Left hindlimb (tissue), 1 donor: ENCODE measurements at regions not wholly inside any gene's neighbourhood (a gene's known extent, or its start where the extent isn't known, plus 50 kb on each side); places are given as distances from the start of the nearest gene placed in this dataset.

Experiments
- DNase-seq: peaks from one replicate; pipeline ENCODE4 v3.0.0-alpha.2; 2018

- no peak for DNase-seq
Measured at GRCh38 chr5:73395256-73395655, 53.3 kb downstream of the FOXD1 start.

DNA sequence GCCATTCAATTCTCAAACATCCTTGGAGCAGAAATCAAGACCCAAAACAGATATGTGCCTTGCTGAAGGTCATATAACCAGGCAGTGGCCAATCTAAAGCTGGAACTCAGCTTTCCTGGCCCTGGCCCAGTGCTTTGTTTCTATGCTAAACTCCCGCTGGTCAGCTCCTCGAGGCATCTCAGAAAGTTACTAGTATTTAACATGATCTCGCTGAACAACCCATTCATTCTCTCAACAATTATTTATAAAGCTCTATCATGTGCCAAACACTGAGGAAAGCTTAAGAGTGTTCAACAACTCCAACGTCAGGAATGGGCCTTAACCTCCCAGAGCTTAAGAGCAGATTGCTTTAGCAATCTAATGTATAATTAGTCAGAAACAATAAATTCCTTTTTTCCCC lies 54.0 kb downstream of the FOXD1 start:
- DNase-seq, result no peak

GRCh38 chr5:73393611-73394489 lies 54.7 kb downstream of the FOXD1 start:
- no peak for DNase-seq

- no peak for DNase-seq
Measured at GRCh38 chr5:73392775-73393174, 55.8 kb downstream of the FOXD1 start.

DNA sequence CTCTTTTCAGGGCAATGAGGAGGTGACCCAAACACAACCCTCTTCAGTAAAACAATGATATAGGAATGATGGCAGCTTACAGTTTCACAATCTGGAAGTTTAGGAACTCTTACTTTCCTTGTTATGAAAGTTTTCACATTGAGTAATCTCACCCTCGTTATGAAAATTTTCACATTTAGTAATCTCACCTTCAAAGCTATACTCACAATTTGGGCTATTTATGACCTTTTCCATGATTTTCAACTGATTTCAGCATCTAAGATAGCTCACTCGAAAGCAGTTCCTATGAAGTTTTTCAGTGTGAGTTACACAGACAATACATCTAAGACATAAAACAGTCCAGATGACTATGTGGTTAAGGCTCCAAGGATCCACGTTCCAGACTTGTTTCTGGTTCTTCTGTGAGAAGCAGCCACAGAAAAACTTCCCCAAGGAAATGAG lies 57.1 kb downstream of the FOXD1 start:
- DNase-seq, result no peak

GRCh38 chr5:73390972-73391371 lies 57.6 kb downstream of the FOXD1 start:
- DNase-seq, result no peak

GRCh38 chr5:73388740-73389139 lies 59.8 kb downstream of the FOXD1 start:
- no peak for DNase-seq

- DNase-seq, result no peak
Measured at GRCh38 chr5:73388306-73388684, 60.3 kb downstream of the FOXD1 start.

- peak; percentile 62 for DNase-seq
Measured at GRCh38 chr5:73387601-73388305, 60.8 kb downstream of the FOXD1 start.

- no peak for DNase-seq
Measured at GRCh38 chr5:73387149-73387591, 61.4 kb downstream of the FOXD1 start.

GRCh38 chr5:73384861-73385260 lies 63.7 kb downstream of the FOXD1 start:
- no peak for DNase-seq

- no peak for DNase-seq
Measured at GRCh38 chr5:73382401-73382740, 66.2 kb downstream of the FOXD1 start.

DNA sequence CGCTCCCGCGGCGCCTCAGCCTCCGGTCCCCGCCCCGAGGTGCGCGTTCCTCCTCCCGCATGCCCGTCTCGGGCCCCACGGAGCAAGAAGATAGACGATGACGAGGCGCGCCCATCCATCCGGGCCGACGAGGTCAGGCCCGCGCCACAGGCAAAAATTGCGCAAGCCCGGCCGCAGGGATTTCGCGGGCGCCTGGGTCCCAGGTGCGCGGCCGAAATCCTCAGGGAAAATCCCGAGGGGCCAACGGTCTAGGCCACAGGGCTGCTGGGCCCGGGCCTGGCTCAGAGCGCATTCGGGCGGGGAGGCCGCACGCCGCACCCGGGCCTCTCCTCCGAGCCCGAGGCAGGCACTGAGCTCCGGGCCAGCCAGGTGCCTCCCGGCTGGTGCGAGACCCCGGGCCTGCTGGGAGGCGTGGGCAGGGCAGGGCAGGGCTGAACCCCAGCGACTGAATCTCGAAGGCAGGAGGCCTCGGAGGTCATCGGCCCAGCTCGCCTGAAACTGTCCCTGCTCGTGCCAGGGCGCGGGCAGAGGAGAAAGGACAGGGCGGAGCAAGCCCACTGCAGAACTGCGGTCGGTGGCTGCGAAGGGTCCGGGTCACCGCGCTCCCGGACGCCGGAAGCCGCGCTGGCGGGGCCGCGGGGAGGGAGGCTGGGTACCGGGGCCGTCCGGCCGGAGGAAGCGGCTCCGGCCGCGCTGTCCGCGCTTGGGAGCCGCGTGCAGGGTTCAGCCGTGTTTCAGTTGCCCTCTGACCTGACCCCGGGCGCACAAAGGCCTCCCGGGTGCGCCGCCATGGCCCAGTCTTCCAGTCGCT lies 66.8 kb downstream of the FOXD1 start:
- DNase-seq, result no peak

DNA sequence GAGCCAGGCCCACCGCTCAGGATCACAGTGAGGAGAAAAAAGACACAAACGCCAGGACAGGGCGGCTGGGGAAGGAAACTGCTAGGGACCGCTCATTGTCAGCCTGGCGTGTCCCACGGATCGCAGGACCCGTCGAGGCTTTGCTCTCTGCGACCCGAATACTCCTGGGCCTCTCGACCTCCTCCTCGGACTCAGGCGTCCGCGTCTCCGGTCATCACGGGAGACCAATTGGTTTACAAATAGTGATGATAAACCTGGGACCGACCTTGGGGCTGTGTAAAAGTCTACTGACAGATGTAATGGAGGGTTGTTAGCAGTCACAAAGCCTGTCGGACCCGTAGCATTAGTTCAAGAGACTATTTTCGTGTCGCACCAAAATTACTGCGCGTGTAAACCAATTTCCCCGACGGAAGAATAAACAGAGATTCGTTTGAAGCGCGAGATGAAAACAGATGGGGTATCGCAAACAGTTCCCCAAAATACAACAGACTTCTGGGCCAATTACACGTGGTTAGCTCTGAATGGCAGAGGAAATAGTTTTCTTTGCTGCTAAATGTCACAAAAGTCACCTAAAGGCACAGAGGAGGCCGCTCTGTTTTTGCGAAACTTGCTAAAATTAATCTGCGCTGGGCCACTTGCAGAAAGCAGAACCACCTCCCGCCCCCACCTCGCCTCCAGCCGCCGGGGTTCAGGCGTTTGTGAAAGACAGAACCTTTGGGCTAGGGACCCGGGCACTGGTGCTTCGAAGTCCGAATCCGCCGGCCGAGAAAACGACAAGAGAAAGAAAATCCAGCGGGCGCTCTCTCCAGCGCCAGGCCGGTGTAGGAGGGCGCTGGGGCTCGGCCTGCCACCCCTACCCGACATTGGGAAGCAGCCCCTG lies 67.6 kb downstream of the FOXD1 start:
- DNase-seq, result no peak

- peak; percentile 51 for DNase-seq
Measured at GRCh38 chr5:73380041-73380440, 68.5 kb downstream of the FOXD1 start.

DNA sequence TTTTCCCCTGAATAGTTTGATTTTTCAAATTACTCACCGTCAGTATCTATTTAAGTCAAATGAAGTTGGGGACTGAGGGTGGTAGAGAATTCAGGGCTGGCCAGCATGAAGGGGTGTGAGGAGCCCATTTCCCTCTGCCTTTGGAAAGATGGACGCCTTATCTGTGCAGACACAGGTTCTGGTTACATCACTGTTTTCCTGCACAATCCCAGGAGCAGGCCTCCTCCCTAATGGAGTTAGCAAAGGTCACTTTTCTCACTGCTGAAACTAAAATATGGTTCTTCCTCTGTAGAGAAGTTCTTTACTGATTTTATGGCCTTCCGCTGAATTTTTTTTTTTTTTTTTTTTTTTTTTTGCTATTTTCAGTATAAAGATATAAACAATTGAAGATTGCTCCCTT lies 69.1 kb downstream of the FOXD1 start:
- DNase-seq, result no peak

- no peak for DNase-seq
Measured at GRCh38 chr5:73378765-73379164, 69.8 kb downstream of the FOXD1 start.

DNA sequence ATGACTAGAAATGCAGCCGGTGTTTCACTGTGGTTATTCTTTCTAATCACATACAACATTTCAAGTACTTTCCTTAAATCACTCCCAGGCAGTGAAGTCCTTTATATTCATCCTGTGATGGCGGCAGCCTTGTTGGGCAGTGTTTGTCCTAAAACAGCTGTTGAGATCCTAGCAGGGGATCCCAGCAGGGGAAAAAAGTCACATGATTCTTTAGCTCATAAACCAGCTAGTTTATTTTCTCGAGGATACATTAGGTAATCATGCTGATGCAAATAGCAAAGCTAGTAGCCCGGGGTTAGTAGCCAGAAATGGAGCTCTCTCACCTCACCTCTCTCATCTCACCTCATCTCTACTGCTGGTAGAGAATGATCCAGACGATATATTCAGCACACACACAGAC lies 70.5 kb downstream of the FOXD1 start:
- DNase-seq, result no peak

DNA sequence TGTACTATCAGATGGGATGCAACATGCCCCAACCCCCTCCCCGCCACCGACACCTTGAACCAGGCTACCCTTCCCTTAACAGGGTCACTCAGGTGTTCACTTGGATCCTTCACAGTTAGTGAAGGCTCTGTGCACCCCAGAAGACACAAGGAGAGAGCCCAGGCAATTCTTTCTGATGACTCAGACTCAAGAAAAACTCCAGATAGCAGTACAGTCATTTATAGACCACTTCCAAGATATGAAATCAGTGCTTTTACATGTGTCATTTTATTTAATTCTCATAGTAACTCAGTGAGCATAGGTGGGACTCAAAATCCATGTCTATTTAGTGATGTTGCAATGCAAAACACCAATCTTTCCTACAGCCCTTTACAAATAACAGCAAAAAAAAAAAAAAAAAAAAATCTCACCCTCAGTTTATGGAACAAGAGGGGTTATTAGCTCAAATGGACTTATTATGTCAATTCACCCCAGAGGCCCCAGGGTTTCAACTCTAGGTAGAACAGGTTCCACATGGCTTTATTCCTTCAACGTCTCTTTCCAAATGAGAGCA lies 71.9 kb downstream of the FOXD1 start:
- no peak for DNase-seq

DNA sequence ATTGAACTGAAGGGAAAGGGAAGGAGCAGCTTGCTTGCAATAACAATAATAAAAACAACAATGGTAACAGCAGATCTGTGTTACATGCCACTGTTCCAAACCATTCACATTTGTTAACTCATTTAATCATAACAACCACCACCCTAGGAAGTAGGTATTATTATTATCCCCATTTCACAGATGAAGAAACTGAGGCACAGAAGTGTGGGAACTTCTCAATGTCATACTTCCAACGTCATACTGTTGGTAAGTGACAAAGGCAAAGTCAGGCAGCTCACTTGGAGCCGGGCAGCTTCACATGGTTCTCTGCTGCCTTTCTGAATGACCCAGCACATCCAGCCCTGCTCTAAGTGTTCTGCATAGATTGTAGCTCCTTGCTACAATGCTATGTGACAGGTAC lies 72.6 kb downstream of the FOXD1 start:
- no peak for DNase-seq

DNA sequence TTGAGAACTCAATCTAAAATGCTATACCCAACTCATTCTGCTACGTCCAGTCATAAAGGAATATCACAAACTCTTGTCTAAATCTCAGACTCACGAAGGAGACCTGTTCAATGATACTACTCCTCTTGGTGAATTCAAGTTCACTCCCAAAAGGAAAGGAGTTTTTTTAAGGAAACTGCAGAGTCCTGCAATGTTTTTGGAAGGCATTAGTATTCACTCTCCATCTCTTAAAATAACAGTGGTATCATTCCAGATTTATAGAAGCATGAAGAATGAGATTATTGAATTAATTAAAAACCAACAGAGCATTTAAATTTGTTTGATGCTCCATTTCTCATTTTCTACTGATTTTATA lies 73.4 kb downstream of the FOXD1 start:
- DNase-seq, result no peak

DNA sequence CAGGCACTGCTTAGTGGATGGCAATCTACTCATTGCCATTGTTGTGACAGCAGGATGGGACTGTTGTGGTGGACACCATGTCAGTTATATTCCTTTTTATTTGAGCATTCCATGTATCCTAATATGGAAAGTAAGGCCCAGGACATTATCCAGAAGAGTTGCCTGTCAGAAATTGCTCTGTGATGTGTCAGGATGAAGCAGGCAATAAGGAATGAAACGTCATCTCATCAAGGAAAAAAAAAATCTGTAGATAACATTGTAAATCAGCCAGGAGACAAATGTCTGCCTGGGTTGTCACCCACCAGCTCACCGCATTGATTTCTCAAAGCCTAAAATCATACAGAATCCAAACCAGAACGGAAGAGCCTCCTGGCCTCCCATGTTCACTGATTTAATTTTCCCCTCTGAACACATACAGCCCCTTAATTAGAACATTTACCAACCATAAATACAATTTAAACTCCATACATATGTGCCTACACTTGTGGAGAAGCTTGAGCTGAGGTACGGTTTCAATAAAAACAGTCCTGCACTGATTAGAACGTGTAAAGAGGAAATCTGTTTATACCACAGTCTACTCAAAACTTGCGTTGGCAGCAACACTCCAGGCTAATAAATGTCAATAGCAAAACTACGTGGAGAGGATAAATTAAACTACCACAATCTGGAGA lies 73.9 kb downstream of the FOXD1 start:
- no peak for DNase-seq
